Loucy (cell line): ENCODE measurements at regions not wholly inside any gene's neighbourhood (a gene's known extent, or its start where the extent isn't known, plus 50 kb on each side); places are given as distances from the start of the nearest gene placed in this dataset.

ENCODE experiments used
- H2AFZ ChIP-seq: fragments of 200-600 bp; sonication (generic); 2 replicates; pipeline ENCODE4 v1.6.0; 2016; ENCODE audit warnings: antibody characterized with exemption, mild to moderate bottlenecking, low read length, moderate library complexity
- H3F3A ChIP-seq: fragments of 200-600 bp; 2 replicates; pipeline ENCODE4 v1.6.0; 2016; ENCODE audit warnings: antibody characterized with exemption, low read depth, mild to moderate bottlenecking
- H3K27me3 ChIP-seq: fragments of 200-600 bp; sonication (generic); 2 replicates; pipeline ENCODE4 v1.6.1; 2014; ENCODE audit warnings: low read length, mild to moderate bottlenecking; ENCODE audit not compliant: insufficient read depth, poor library complexity, severe bottlenecking
- H3K36me3 ChIP-seq: fragments of 200-600 bp; sonication (generic); 2 replicates; pipeline ENCODE4 v1.6.1; 2016; ENCODE audit warnings: low read length; ENCODE audit not compliant: insufficient read depth
- H3K4me1 ChIP-seq: fragments of 200-600 bp; sonication (generic); 2 replicates; pipeline ENCODE4 v1.5.1; 2014; ENCODE audit warnings: low read length, mild to moderate bottlenecking; ENCODE audit not compliant: insufficient read depth, poor library complexity, severe bottlenecking
- H3K4me2 ChIP-seq: fragments of 200-600 bp; sonication (generic); 2 replicates; pipeline ENCODE4 v1.6.0; 2014; ENCODE audit warnings: antibody characterized with exemption, low read length, low read depth, mild to moderate bottlenecking; ENCODE audit not compliant: poor library complexity, severe bottlenecking
- H3K4me3 ChIP-seq: fragments of 200-600 bp; sonication (generic); 2 replicates; pipeline ENCODE4 v1.5.1; 2014; ENCODE audit warnings: low read length, mild to moderate bottlenecking, mixed read lengths; ENCODE audit not compliant: poor library complexity, severe bottlenecking
- H3K79me2 ChIP-seq: fragments of 200-600 bp; sonication (generic); 2 replicates; pipeline ENCODE4 v1.6.1; 2014; ENCODE audit warnings: low read length; ENCODE audit not compliant: insufficient read depth
- H3K9ac ChIP-seq: fragments of 200-600 bp; sonication (generic); 2 replicates; pipeline ENCODE4 v1.6.0; 2014; ENCODE audit warnings: mild to moderate bottlenecking, low read depth, low read length, moderate library complexity; ENCODE audit not compliant: poor library complexity, severe bottlenecking
- H3K9me2 ChIP-seq: fragments of 200-600 bp; sonication (generic); replicated peaks from 2 replicates; pipeline ENCODE4 v1.6.1; 2016; ENCODE audit warnings: low read depth, low read length, mixed read lengths
- H3K9me3 ChIP-seq: fragments of 200-600 bp; sonication (generic); 2 replicates; pipeline ENCODE4 v1.6.1; 2014; ENCODE audit warnings: mild to moderate bottlenecking, antibody characterized with exemption, low read length, low read depth; ENCODE audit not compliant: insufficient read depth
- H4K20me1 ChIP-seq: fragments of 200-600 bp; sonication (generic); 2 replicates; pipeline ENCODE4 v1.6.0; 2014; ENCODE audit warnings: antibody characterized with exemption, low read length, mild to moderate bottlenecking; ENCODE audit not compliant: insufficient read depth, poor library complexity, severe bottlenecking
- EZH2phosphoT487 ChIP-seq: fragments of 200-600 bp; IDR thresholded peaks from 2 replicates; pipeline ENCODE4 v1.6.1; 2018; ENCODE audit warnings: antibody characterized with exemption, mild to moderate bottlenecking, moderate library complexity, borderline replicate concordance
- TF ChIP-seq, protein P1 (sequence below): fragments of 200-600 bp; sonication (generic); conservative IDR thresholded peaks from 2 replicates; pipeline ENCODE4 v1.5.1; 2014; ENCODE audit warnings: mild to moderate bottlenecking, antibody characterized with exemption, low read length

DNA sequence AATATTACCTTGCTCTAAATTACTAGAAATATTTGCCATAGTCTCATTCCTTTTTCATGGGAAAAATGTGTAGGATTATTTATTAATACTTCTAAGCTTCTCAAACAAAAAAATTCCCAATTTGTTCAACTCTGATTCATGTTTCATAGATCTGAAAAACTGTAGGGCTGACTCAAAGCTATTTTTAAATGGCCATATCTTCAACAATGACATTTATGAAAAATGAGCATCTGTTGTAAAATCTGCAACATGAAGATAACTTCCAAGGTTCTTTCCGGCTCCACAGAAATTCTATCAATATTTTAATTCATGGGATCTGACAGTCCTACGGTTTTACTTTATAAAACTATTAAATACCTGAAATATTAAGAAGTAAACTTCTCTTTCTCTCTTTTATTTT lies 192.7 kb upstream of the KCNJ16 start:
- H3K9ac ChIP-seq: no peak overlapping the region
- H3K36me3 ChIP-seq: no peaks in the 10 kb centered on the region
- H3K4me1 ChIP-seq: no peaks in the 10 kb centered on the region
- no peaks in the 10 kb centered on the region for H3K27me3 ChIP-seq
- H3K9me3 ChIP-seq: no peaks in the 10 kb centered on the region
- TF ChIP-seq, protein P1, sequence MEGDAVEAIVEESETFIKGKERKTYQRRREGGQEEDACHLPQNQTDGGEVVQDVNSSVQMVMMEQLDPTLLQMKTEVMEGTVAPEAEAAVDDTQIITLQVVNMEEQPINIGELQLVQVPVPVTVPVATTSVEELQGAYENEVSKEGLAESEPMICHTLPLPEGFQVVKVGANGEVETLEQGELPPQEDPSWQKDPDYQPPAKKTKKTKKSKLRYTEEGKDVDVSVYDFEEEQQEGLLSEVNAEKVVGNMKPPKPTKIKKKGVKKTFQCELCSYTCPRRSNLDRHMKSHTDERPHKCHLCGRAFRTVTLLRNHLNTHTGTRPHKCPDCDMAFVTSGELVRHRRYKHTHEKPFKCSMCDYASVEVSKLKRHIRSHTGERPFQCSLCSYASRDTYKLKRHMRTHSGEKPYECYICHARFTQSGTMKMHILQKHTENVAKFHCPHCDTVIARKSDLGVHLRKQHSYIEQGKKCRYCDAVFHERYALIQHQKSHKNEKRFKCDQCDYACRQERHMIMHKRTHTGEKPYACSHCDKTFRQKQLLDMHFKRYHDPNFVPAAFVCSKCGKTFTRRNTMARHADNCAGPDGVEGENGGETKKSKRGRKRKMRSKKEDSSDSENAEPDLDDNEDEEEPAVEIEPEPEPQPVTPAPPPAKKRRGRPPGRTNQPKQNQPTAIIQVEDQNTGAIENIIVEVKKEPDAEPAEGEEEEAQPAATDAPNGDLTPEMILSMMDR: no peak
- TF ChIP-seq EZH2phosphoT487: no peak
- no peak overlapping the region for H3K4me3 ChIP-seq
- no peak overlapping the region for H2AFZ ChIP-seq
- H3F3A ChIP-seq: no peaks in the 10 kb centered on the region
- H3K4me2 ChIP-seq: no peak overlapping the region
- no peaks in the 10 kb centered on the region for H3K9me2 ChIP-seq
- H3K79me2 ChIP-seq: no peaks in the 10 kb centered on the region
- H4K20me1 ChIP-seq: no peaks in the 10 kb centered on the region

DNA sequence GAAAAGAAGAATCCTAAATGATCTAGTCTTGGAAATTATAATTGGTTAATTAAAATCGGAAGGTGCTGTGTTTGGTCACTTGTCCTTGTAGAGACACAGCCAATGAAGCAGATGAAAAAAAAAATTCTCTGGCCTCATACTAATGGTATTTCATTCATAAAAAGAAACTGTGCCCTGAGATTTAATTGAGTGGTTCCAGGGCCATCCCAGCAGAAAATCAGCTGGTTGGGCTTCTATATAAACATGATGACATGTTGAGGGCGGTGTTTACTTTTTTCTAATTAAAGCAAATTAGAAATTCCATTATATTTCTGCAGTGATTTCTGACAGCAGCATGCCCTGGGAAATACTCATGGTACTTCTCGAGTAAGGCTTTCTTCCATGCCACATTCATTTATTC lies 191.9 kb upstream of the KCNJ16 start:
- H3K4me3 ChIP-seq: no peak overlapping the region
- TF ChIP-seq, protein P1: no peak
- no peak for TF ChIP-seq EZH2phosphoT487
- no peak overlapping the region for H3K4me2 ChIP-seq
- H2AFZ ChIP-seq: no peak overlapping the region
- H3K9me3 ChIP-seq: no peaks in the 10 kb centered on the region
- no peaks in the 10 kb centered on the region for H3K9me2 ChIP-seq
- no peaks in the 10 kb centered on the region for H3K4me1 ChIP-seq
- H3F3A ChIP-seq: no peaks in the 10 kb centered on the region
- no peaks in the 10 kb centered on the region for H3K79me2 ChIP-seq
- no peaks in the 10 kb centered on the region for H3K36me3 ChIP-seq
- no peaks in the 10 kb centered on the region for H3K27me3 ChIP-seq
- H4K20me1 ChIP-seq: no peaks in the 10 kb centered on the region
- no peak overlapping the region for H3K9ac ChIP-seq

DNA sequence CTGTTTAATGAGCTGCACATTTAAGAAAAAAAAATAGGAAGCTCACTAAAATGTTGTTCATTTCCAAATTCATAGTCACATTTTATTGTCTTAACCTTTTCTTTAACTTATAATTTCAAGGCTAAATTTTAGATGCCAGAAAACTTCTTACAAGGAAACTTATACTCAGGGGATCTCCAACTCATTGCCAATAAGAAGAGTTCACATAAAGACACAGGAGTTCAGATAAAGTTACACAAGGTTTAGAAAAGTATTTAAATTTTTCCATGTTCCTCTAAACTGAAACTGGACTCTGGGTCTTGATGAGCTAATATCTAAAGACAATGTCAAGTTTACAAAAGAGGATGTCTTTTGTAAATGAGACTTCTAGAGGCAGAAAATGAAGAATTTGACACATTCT lies 190.7 kb upstream of the KCNJ16 start:
- Histone ChIP-seq H3K79me2 (no peaks in the 10 kb centered on the region), H3K9me3 (no peaks in the 10 kb centered on the region), H3K4me2 (no peak overlapping the region), H4K20me1 (no peaks in the 10 kb centered on the region), H2AFZ (no peak overlapping the region), H3K4me3 (no peak overlapping the region), H3K9me2 (no peaks in the 10 kb centered on the region), H3K27me3 (no peaks in the 10 kb centered on the region), H3K9ac (no peak overlapping the region), H3K36me3 (no peaks in the 10 kb centered on the region), H3F3A (no peaks in the 10 kb centered on the region), H3K4me1 (no peaks in the 10 kb centered on the region)
- TF ChIP-seq, protein P1: no peak
- no peak for TF ChIP-seq EZH2phosphoT487
